H1 (cell line): ENCODE measurements at regions not wholly inside any gene's neighbourhood (a gene's known extent, or its start where the extent isn't known, plus 50 kb on each side); places are given as distances from the start of the nearest gene placed in this dataset.

ENCODE experiments used
- CTCF ChIA-PET: fragments of 300-600 bp; sonication (Branson Sonifier 250); formaldehyde crosslinking; loops from one replicate; lab custom pipeline; 2021; ENCODE audit not compliant: partially characterized antibody; lab: Charles Lee
- POLR2A ChIA-PET: fragments of 300-600 bp; sonication (Branson Sonifier 250); formaldehyde crosslinking; loops from one replicate; lab custom pipeline; 2021; ENCODE audit warnings: inconsistent platforms; ENCODE audit not compliant: partially characterized antibody; lab: Charles Lee
- DNase-seq, 2 experiments: peaks; one replicate each; pipeline versions ENCODE4 v3.0.0 to v3.0.0-alpha.2; 2010 to 2022; ENCODE audit warnings: low spot score in 2 of 2, low read depth in 1 of 2, mixed read lengths in 1 of 2
- FAIRE-seq: peaks from 2 replicates; lab custom pipeline; 2011; peaks lifted over from hg19 to GRCh38; lab: Jason Lieb, UNC
- H2AFZ ChIP-seq: 2 replicates; pipeline ENCODE4 v1.8.1; 2012; ENCODE audit warnings: low read length, inconsistent platforms
- H2AK5ac ChIP-seq: 2 replicates; pipeline ENCODE4 v1.6.1; 2013; ENCODE audit warnings: low read depth, low read length
- H2BK120ac ChIP-seq: replicated peaks from 2 replicates; pipeline ENCODE3; 2013; ENCODE audit warnings: low read depth, low read length, inconsistent platforms
- H2BK12ac ChIP-seq: 2 replicates; pipeline ENCODE4 v1.6.1; 2013; ENCODE audit warnings: low read depth, low read length
- H2BK15ac ChIP-seq: 2 replicates; pipeline ENCODE4 v1.6.1; 2013; ENCODE audit warnings: low read length
- H2BK20ac ChIP-seq: 2 replicates; pipeline ENCODE4 v1.6.1; 2013; ENCODE audit warnings: low read length
- H2BK5ac ChIP-seq: 2 replicates; pipeline ENCODE4 v1.6.1; 2013; ENCODE audit warnings: low read depth, low read length
- H3K14ac ChIP-seq: 2 replicates; pipeline ENCODE4 v1.6.1; 2013; ENCODE audit warnings: inconsistent platforms; ENCODE audit not compliant: insufficient read length
- H3K18ac ChIP-seq: 2 replicates; pipeline ENCODE4 v1.6.1; 2013; ENCODE audit warnings: low read length; ENCODE audit errors: extremely low read depth
- H3K23ac ChIP-seq: 2 replicates; pipeline ENCODE4 v1.6.1; 2013; ENCODE audit warnings: inconsistent platforms; ENCODE audit not compliant: insufficient read length
- H3K23me2 ChIP-seq: 2 replicates; pipeline ENCODE4 v1.6.1; 2013; ENCODE audit warnings: low read depth, low read length
- H3K27ac ChIP-seq: 2 replicates; pipeline ENCODE4 v1.6.1; 2011; ENCODE audit warnings: low read depth, low read length, inconsistent platforms
- H3K27me3 ChIP-seq, 4 experiments: replicated peaks in 1 of 4; 1 replicate in 1 of 4; 2 replicates in 3 of 4; pipeline versions ENCODE4 v1.6.1 to v1.8.1; 2011 to 2013; ENCODE audit warnings: low read length in 3 of 4, mild to moderate bottlenecking in 3 of 4, inconsistent platforms in 2 of 4, mixed read lengths in 2 of 4, moderate library complexity in 1 of 4; ENCODE audit not compliant: control insufficient read depth in 3 of 4, insufficient read depth in 3 of 4; ENCODE audit errors: extremely low read depth in 1 of 4
- H3K36me3 ChIP-seq, 4 experiments: 2 replicates each; pipeline versions ENCODE4 v1.6.1 to v1.8.1; 2011 to 2013; ENCODE audit warnings: mild to moderate bottlenecking in 4 of 4, low read length in 3 of 4, moderate library complexity in 2 of 4, control low read depth in 1 of 4, inconsistent platforms in 1 of 4; ENCODE audit not compliant: insufficient read depth in 4 of 4, control insufficient read depth in 2 of 4
- H3K4ac ChIP-seq: replicated peaks from 2 replicates; pipeline ENCODE3; 2013; ENCODE audit warnings: low read length, low read depth, mixed read lengths, inconsistent platforms; ENCODE audit not compliant: insufficient read length
- H3K4me1 ChIP-seq, 4 experiments: replicated peaks in 1 of 4; 1 replicate in 1 of 4; 2 replicates in 3 of 4; pipeline versions ENCODE4 v1.6.1 to v1.8.1; 2011 to 2013; ENCODE audit warnings: low read length in 3 of 4, inconsistent platforms in 2 of 4, mixed read lengths in 1 of 4; ENCODE audit not compliant: insufficient read depth in 4 of 4, control insufficient read depth in 3 of 4
- H3K4me2 ChIP-seq, 2 experiments: 2 replicates each; pipeline versions ENCODE4 v1.6.1 to v1.8.1; 2011 to 2013; ENCODE audit warnings: low read depth in 2 of 2, low read length in 2 of 2, control low read depth in 1 of 2, inconsistent platforms in 1 of 2, mild to moderate bottlenecking in 1 of 2; ENCODE audit not compliant: insufficient read depth in 1 of 2
- H3K4me3 ChIP-seq, 4 experiments: fragments of 200-600, 300-600 bp in 1 of 4; sonication (generic), shearing (Covaris generic), sonication (Bioruptor Twin) in 1 of 4; 2 replicates each; pipeline versions ENCODE4 v1.5.1 to v1.8.1; 2011 to 2016; ENCODE audit warnings: low read length in 4 of 4, low read depth in 3 of 4, control low read depth in 2 of 4, inconsistent platforms in 2 of 4, mild to moderate bottlenecking in 2 of 4, mixed read lengths in 1 of 4, moderate library complexity in 1 of 4; ENCODE audit not compliant: insufficient read depth in 2 of 4; ENCODE audit errors: extremely low read depth in 1 of 4
- H3K56ac ChIP-seq: replicated peaks from 2 replicates; pipeline ENCODE3; 2013; ENCODE audit warnings: low read depth, mild to moderate bottlenecking, mixed read lengths, low read length, inconsistent platforms; ENCODE audit not compliant: insufficient read length
- H3K79me1 ChIP-seq: 2 replicates; pipeline ENCODE4 v1.6.1; 2013; ENCODE audit warnings: low read depth, low read length, control low read depth
- H3K79me2 ChIP-seq, 2 experiments: 2 replicates each; pipeline versions ENCODE4 v1.6.1 to v1.8.1; 2012 to 2013; ENCODE audit warnings: low read length in 2 of 2, mild to moderate bottlenecking in 2 of 2, inconsistent platforms in 1 of 2; ENCODE audit not compliant: insufficient read depth in 2 of 2, control insufficient read depth in 1 of 2
- H3K9ac ChIP-seq, 4 experiments: replicated peaks in 1 of 4; 1 replicate in 1 of 4; 2 replicates in 3 of 4; pipeline versions ENCODE4 v1.6.1 to v1.8.1; 2011 to 2013; ENCODE audit warnings: low read depth in 3 of 4, low read length in 3 of 4, control low read depth in 2 of 4, mild to moderate bottlenecking in 2 of 4, moderate library complexity in 2 of 4, inconsistent platforms in 1 of 4; ENCODE audit errors: extremely low read depth in 1 of 4
- H3K9me3 ChIP-seq, 2 experiments: 2 replicates each; pipeline versions ENCODE4 v1.6.1 to v1.8.1; 2012 to 2013; ENCODE audit warnings: mild to moderate bottlenecking in 2 of 2, moderate library complexity in 2 of 2, control low read depth in 1 of 2, inconsistent platforms in 1 of 2, low read depth in 1 of 2, low read length in 1 of 2, mixed read lengths in 1 of 2; ENCODE audit not compliant: insufficient read depth in 2 of 2
- H4K20me1 ChIP-seq, 2 experiments: replicated peaks in 1 of 2; 2 replicates each; pipeline versions ENCODE3 to v1.8.1; 2011 to 2013; ENCODE audit warnings: inconsistent platforms in 2 of 2, low read length in 2 of 2, mild to moderate bottlenecking in 1 of 2; ENCODE audit not compliant: insufficient read depth in 2 of 2, control insufficient read depth in 1 of 2
- H4K5ac ChIP-seq: 2 replicates; pipeline ENCODE4 v1.6.1; 2013; ENCODE audit warnings: low read length, low read depth, mixed read lengths, inconsistent platforms; ENCODE audit not compliant: insufficient read length
- H4K8ac ChIP-seq: 2 replicates; pipeline ENCODE4 v1.8.0; 2013; ENCODE audit warnings: mild to moderate bottlenecking, moderate library complexity, low read length, inconsistent platforms; ENCODE audit not compliant: insufficient read depth; ENCODE audit errors: extremely low read depth
- H4K91ac ChIP-seq: replicated peaks from 2 replicates; pipeline ENCODE3; 2013; ENCODE audit warnings: low read length, mixed read lengths, inconsistent platforms; ENCODE audit not compliant: insufficient read length
- SUZ12 ChIP-seq: fragments of 200-600 bp; sonication (generic); IDR thresholded peaks from 2 replicates; pipeline ENCODE4 v1.6.1; 2012; ENCODE audit warnings: mild to moderate bottlenecking, inconsistent platforms, low read length, moderate library complexity, mixed read lengths
- WGBS, 2 experiments: shearing (Covaris generic) in 1 of 2; methylation state at CpG; one replicate each; pipeline versions ENCODE4 v1.1.6 to v1.1.7; 2013 to 2015; ENCODE audit warnings: low lambda C conversion rate in 2 of 2, mixed read lengths in 2 of 2, inconsistent platforms in 1 of 2, low coverage in 1 of 2, missing lambda C conversion rate in 1 of 2; ENCODE audit not compliant: insufficient replicate concordance in 2 of 2, insufficient coverage in 1 of 2, insufficient read length in 1 of 2; ENCODE audit errors: extremely low coverage in 1 of 2, missing lambda C conversion rate in 1 of 2; 5-methylcytosine and 5-hydroxymethylcytosine counted together
- TF ChIP-seq, protein P1 (sequence below): IDR thresholded peaks from 2 replicates; pipeline ENCODE4 v1.6.1; 2011; ENCODE audit warnings: low read length, improper control_type of control experiment

GRCh38 chr20:54909702-54910101, 434.3 kb downstream of the DOK5 start:
- no peak overlapping the region for H2BK120ac ChIP-seq
- DNase-seq (no peak), FAIRE-seq (no peak)
- POLR2A ChIA-PET: no interaction called here
- no peak overlapping the region for H3K14ac ChIP-seq
- no peak overlapping the region for H3K9ac ChIP-seq
- no peak overlapping the region for H3K4ac ChIP-seq
- no peaks in the 10 kb centered on the region for H3K79me1 ChIP-seq
- H3K36me3 ChIP-seq: no peaks in the 10 kb centered on the region
- no peak overlapping the region for H3K23ac ChIP-seq
- no peak overlapping the region for H2AK5ac ChIP-seq
- no peak overlapping the region for H4K5ac ChIP-seq
- H3K4me1 ChIP-seq: peaks cover 0 to 3% (median 0%) of the 10 kb centered on the region in 4 experiments; a peak in 1 of 7 replicates
- H3K4me2 ChIP-seq: no peak overlapping the region
- WGBS, 2 experiments: 93% methylated on average over 2 of the region's 2 CpGs; no CpG with 5 or more reads in 1 of the 2 experiments
- no peaks in the 10 kb centered on the region for H4K20me1 ChIP-seq
- CTCF ChIA-PET: interaction anchor here (0.6 kb wide), 1 partner anchor 227 kb away, joined by 3 read pairs; no protein-coding TSS in a partner anchor
- H2AFZ ChIP-seq: no peak overlapping the region
- no peak overlapping the region for H3K56ac ChIP-seq
- H2BK5ac ChIP-seq: no peak overlapping the region
- H4K91ac ChIP-seq: no peak overlapping the region
- H2BK12ac ChIP-seq: no peak overlapping the region
- no peak overlapping the region for H2BK15ac ChIP-seq
- H3K79me2 ChIP-seq: no peaks in the 10 kb centered on the region
- TF ChIP-seq SUZ12: no peak
- TF ChIP-seq, protein P1, sequence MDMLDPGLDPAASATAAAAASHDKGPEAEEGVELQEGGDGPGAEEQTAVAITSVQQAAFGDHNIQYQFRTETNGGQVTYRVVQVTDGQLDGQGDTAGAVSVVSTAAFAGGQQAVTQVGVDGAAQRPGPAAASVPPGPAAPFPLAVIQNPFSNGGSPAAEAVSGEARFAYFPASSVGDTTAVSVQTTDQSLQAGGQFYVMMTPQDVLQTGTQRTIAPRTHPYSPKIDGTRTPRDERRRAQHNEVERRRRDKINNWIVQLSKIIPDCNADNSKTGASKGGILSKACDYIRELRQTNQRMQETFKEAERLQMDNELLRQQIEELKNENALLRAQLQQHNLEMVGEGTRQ: no peak
- no peaks in the 10 kb centered on the region; a peak in 1 of 4 replicates for H3K9me3 ChIP-seq
- no peaks in the 10 kb centered on the region for H3K23me2 ChIP-seq
- no peaks in the 10 kb centered on the region for H3K27me3 ChIP-seq
- H4K8ac ChIP-seq: no peak overlapping the region
- H3K18ac ChIP-seq: no peak overlapping the region
- no peak overlapping the region for H3K4me3 ChIP-seq
- H3K27ac ChIP-seq: no peak overlapping the region
- H2BK20ac ChIP-seq: no peak overlapping the region
